ENCODE measurements at regions not wholly inside any gene's neighbourhood (a gene's known extent, or its start where the extent isn't known, plus 50 kb on each side); places are given as distances from the start of the nearest gene placed in this dataset.

GRCh38 chr21:28299946-28300345 lies 692.7 kb downstream of the LTN1 start:
- TF ChIP-seq CTCF (IDR thresholded peaks at IDR 0.05; ENCODE audit: borderline replicate concordance, extremely low read depth, low read length, poor library complexity, severe bottlenecking), result no peak
- TF ChIP-seq EZH2 (IDR thresholded peaks at IDR 0.05; ENCODE audit: borderline replicate concordance, low read depth, low read length, severe bottlenecking), result no peak
